ENCODE measurements at regions not wholly inside any gene's neighbourhood (a gene's known extent, or its start where the extent isn't known, plus 50 kb on each side); places are given as distances from the start of the nearest gene placed in this dataset.
"Not testable (repeated sequence)": the region's sequence is repeated elsewhere in the genome, so short reads cannot be mapped to it uniquely, and the experiment has no call there.

DNA sequence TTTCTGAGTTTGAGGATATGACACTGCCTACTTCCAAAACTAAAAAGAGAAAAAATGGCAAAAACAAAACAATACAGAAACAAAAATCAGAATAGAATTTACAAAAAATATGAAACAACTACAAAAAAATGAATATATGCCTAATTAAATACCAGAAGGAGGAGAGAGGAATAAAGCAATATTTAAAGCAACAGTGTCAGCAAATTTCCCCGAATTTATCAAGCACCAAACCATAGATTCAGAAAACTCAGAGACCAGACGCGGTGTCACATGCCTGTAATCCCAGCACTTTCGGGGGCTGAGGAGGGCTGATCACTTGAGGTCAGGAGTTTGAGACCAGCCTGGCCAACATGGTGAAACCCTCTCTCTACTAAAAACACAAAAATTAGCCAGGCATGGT, 1360.9 kb downstream of the SI start:
- DNase-seq (ENCODE audit: low spot score): no peak
- no peaks in the 10 kb centered on the region for H3K27me3 ChIP-seq (replicated peaks; ENCODE audit: insufficient read depth, low read depth, low read length, poor library complexity)
- CTCF ChIA-PET: no interaction called here
- no TSS peak for BruUV-seq (replicated peaks)
- no peaks in the 10 kb centered on the region for H3K36me3 ChIP-seq (ENCODE audit: insufficient read depth, low read length, poor library complexity, severe bottlenecking)
- TF ChIP-seq EZH2 (IDR thresholded peaks at IDR 0.05; ENCODE audit: borderline replicate concordance, low read depth, low read length, poor library complexity, severe bottlenecking): no peak
- TF ChIP-seq, protein P1, sequence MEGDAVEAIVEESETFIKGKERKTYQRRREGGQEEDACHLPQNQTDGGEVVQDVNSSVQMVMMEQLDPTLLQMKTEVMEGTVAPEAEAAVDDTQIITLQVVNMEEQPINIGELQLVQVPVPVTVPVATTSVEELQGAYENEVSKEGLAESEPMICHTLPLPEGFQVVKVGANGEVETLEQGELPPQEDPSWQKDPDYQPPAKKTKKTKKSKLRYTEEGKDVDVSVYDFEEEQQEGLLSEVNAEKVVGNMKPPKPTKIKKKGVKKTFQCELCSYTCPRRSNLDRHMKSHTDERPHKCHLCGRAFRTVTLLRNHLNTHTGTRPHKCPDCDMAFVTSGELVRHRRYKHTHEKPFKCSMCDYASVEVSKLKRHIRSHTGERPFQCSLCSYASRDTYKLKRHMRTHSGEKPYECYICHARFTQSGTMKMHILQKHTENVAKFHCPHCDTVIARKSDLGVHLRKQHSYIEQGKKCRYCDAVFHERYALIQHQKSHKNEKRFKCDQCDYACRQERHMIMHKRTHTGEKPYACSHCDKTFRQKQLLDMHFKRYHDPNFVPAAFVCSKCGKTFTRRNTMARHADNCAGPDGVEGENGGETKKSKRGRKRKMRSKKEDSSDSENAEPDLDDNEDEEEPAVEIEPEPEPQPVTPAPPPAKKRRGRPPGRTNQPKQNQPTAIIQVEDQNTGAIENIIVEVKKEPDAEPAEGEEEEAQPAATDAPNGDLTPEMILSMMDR (conservative IDR thresholded peaks at IDR 0.05; ENCODE audit: low read depth, low read length): no peak
- intact Hi-C loops (cut with micrococcal nuclease; ENCODE audit: unreplicated experiment): no loop called here
- H3K4me1 ChIP-seq (ENCODE audit: insufficient read depth, low read length, poor library complexity, severe bottlenecking): no peaks in the 10 kb centered on the region
- H3K27ac ChIP-seq (ENCODE audit: low read depth, low read length, poor library complexity, severe bottlenecking): no peak overlapping the region
- H3K4me3 ChIP-seq (ENCODE audit: low read depth, low read length, poor library complexity, severe bottlenecking): no peak overlapping the region
- H3K9me3 ChIP-seq (ENCODE audit: low read depth, low read length, poor library complexity, severe bottlenecking): no peaks in the 10 kb centered on the region
- POLR2A ChIA-PET (ENCODE audit: low non-redundant PET): no interaction called here

DNA sequence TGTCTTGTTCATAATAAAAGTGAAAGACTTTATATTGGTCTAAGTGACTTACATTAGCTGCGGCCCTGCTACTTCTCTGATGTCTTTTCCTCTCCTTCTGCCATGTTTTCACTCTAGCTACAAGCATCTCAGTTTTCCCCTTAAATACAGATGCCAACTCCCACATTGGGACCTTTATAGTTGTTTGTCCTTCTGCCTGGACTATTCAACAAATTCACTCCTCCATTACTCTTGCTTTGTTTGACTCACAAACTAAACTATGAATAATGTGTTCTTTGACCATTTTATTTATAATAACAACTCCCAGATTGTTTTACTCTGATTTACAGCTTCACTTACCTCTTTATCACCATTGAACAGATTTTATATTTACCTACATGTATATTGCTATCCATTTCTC, 1369.9 kb downstream of the SI start:
- Histone ChIP-seq H3K36me3 (ENCODE audit: insufficient read depth, low read length, poor library complexity, severe bottlenecking) (no peaks in the 10 kb centered on the region), H3K27ac (ENCODE audit: low read depth, low read length, poor library complexity, severe bottlenecking) (no peak overlapping the region), H3K4me1 (ENCODE audit: insufficient read depth, low read length, poor library complexity, severe bottlenecking) (no peaks in the 10 kb centered on the region), H3K9me3 (ENCODE audit: low read depth, low read length, poor library complexity, severe bottlenecking) (no peaks in the 10 kb centered on the region), H3K27me3 (replicated peaks; ENCODE audit: insufficient read depth, low read depth, low read length, poor library complexity) (no peaks in the 10 kb centered on the region), H3K4me3 (ENCODE audit: low read depth, low read length, poor library complexity, severe bottlenecking) (no peak overlapping the region)
- no TSS peak for BruUV-seq (replicated peaks)
- CTCF ChIA-PET: no interaction called here
- intact Hi-C loops (cut with micrococcal nuclease; ENCODE audit: unreplicated experiment): no loop called here
- no peak for DNase-seq (ENCODE audit: low spot score)
- POLR2A ChIA-PET (ENCODE audit: low non-redundant PET): no interaction called here
- TF ChIP-seq, protein P1 (conservative IDR thresholded peaks at IDR 0.05; ENCODE audit: low read depth, low read length): no peak

DNA sequence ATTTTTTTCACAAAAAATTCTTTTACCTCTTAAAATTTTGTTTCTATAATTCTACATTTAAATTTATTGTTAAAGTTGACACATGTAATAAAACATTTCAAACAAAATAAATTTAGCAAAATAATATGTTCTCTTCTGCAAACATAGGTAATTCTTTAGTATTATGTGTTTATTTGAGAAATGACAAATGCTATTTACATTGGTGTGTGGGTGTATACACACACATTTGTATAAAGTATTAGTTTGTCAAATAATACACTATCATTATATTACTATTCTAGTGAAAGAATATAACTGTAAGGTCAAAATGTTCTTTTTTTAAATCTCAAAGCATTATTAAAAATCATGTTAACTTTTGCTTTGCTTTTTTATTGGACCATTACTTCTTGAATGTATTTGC, 1370.6 kb downstream of the SI start:
- no peaks in the 10 kb centered on the region for H3K27me3 ChIP-seq (replicated peaks; ENCODE audit: insufficient read depth, low read depth, low read length, poor library complexity)
- H3K27ac ChIP-seq (ENCODE audit: low read depth, low read length, poor library complexity, severe bottlenecking): no peak overlapping the region
- TF ChIP-seq, protein P1 (conservative IDR thresholded peaks at IDR 0.05; ENCODE audit: low read depth, low read length): no peak
- no peak for TF ChIP-seq EZH2 (IDR thresholded peaks at IDR 0.05; ENCODE audit: borderline replicate concordance, low read depth, low read length, poor library complexity, severe bottlenecking)
- no TSS peak for BruUV-seq (replicated peaks)
- no peaks in the 10 kb centered on the region for H3K36me3 ChIP-seq (ENCODE audit: insufficient read depth, low read length, poor library complexity, severe bottlenecking)
- DNase-seq (ENCODE audit: low spot score): no peak
- no peak overlapping the region for H3K4me3 ChIP-seq (ENCODE audit: low read depth, low read length, poor library complexity, severe bottlenecking)
- ChIA-PET POLR2A (ENCODE audit: low non-redundant PET) (no interaction called here), CTCF (no interaction called here)
- H3K4me1 ChIP-seq (ENCODE audit: insufficient read depth, low read length, poor library complexity, severe bottlenecking): no peaks in the 10 kb centered on the region
- intact Hi-C loops (cut with micrococcal nuclease; ENCODE audit: unreplicated experiment): no loop called here
- no peaks in the 10 kb centered on the region for H3K9me3 ChIP-seq (ENCODE audit: low read depth, low read length, poor library complexity, severe bottlenecking)

DNA sequence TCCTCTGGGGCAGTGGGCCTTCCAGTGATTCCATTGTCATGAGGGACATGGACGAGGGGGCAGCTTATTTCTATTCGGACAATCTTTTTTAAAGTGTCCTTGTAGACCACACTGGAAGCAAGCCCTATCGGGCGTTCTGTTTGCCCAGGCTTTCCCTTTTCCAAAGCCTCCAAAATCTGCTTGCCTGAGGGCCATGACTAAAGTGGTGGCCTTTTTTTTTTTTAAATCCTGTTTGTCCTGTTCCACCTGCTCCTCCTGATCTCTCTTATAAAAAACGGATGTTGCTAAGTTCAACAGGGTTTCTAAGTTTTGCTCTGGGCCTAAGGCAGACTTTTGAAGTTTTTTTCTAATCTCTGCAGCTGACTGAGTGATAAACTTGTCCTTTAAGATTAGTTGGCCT, 1380.1 kb downstream of the SI start:
- DNase-seq (ENCODE audit: low spot score); H3K27me3 ChIP-seq (replicated peaks; ENCODE audit: insufficient read depth, low read depth, low read length, poor library complexity); intact Hi-C loops (cut with micrococcal nuclease; ENCODE audit: unreplicated experiment); H3K36me3 ChIP-seq (ENCODE audit: insufficient read depth, low read length, poor library complexity, severe bottlenecking); CTCF ChIA-PET; BruUV-seq (replicated peaks); H3K9me3 ChIP-seq (ENCODE audit: low read depth, low read length, poor library complexity, severe bottlenecking); H3K4me3 ChIP-seq (ENCODE audit: low read depth, low read length, poor library complexity, severe bottlenecking); H3K4me1 ChIP-seq (ENCODE audit: insufficient read depth, low read length, poor library complexity, severe bottlenecking); H3K27ac ChIP-seq (ENCODE audit: low read depth, low read length, poor library complexity, severe bottlenecking); POLR2A ChIA-PET (ENCODE audit: low non-redundant PET): not testable (repeated sequence)

Data from A673 (cell line).